ENCODE measurements at regions not wholly inside any gene's neighbourhood (a gene's known extent, or its start where the extent isn't known, plus 50 kb on each side); places are given as distances from the start of the nearest gene placed in this dataset.

GRCh38 chr16:86203557-86204275, 304.8 kb downstream of the IRF8 start:
- intact Hi-C loops (cut with micrococcal nuclease) = loop anchor here (10.0 kb wide), 1 partner anchor 59 kb away; no protein-coding TSS in a partner anchor
- peaks cover 36% of the 10 kb centered on the region for H3K27me3 ChIP-seq (ENCODE audit: insufficient read depth, low read length)
- POLR2A ChIA-PET = no interaction called here
- no peak overlapping the region for H3K4me3 ChIP-seq (replicated peaks in 1 of 2; ENCODE audit: low read depth in 1 of 2, low read length in 2 of 2)
- TF ChIP-seq, protein P1, sequence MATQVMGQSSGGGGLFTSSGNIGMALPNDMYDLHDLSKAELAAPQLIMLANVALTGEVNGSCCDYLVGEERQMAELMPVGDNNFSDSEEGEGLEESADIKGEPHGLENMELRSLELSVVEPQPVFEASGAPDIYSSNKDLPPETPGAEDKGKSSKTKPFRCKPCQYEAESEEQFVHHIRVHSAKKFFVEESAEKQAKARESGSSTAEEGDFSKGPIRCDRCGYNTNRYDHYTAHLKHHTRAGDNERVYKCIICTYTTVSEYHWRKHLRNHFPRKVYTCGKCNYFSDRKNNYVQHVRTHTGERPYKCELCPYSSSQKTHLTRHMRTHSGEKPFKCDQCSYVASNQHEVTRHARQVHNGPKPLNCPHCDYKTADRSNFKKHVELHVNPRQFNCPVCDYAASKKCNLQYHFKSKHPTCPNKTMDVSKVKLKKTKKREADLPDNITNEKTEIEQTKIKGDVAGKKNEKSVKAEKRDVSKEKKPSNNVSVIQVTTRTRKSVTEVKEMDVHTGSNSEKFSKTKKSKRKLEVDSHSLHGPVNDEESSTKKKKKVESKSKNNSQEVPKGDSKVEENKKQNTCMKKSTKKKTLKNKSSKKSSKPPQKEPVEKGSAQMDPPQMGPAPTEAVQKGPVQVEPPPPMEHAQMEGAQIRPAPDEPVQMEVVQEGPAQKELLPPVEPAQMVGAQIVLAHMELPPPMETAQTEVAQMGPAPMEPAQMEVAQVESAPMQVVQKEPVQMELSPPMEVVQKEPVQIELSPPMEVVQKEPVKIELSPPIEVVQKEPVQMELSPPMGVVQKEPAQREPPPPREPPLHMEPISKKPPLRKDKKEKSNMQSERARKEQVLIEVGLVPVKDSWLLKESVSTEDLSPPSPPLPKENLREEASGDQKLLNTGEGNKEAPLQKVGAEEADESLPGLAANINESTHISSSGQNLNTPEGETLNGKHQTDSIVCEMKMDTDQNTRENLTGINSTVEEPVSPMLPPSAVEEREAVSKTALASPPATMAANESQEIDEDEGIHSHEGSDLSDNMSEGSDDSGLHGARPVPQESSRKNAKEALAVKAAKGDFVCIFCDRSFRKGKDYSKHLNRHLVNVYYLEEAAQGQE (IDR thresholded peaks at IDR 0.05; ENCODE audit: low read depth) = no peak
- no peak for TF ChIP-seq JUND (IDR thresholded peaks at IDR 0.05)
- no peak for TF ChIP-seq RAD21 (IDR thresholded peaks at IDR 0.05; ENCODE audit: low read depth)
- no peak for TF ChIP-seq CBX3 (IDR thresholded peaks at IDR 0.05; ENCODE audit: low read depth)
- no peak for TF ChIP-seq EZH2 (IDR thresholded peaks at IDR 0.05)
- TF ChIP-seq CEBPB (IDR thresholded peaks at IDR 0.05; ENCODE audit: low read depth) = no peak
- TF ChIP-seq ATF3 (IDR thresholded peaks at IDR 0.05) = no peak
- TF ChIP-seq YY1 (IDR thresholded peaks at IDR 0.05; ENCODE audit: extremely low read depth, insufficient replicate concordance, low read depth, low read length) = no peak
- no peak for TF ChIP-seq TCF7L2 (IDR thresholded peaks at IDR 0.05; ENCODE audit: borderline replicate concordance, extremely low read depth, insufficient read depth, insufficient read length)
- TF ChIP-seq ZNF274 (IDR thresholded peaks at IDR 0.05; ENCODE audit: low read depth, low read length) = no peak
- TF ChIP-seq ZBTB33 (IDR thresholded peaks at IDR 0.05; ENCODE audit: extremely low read depth, insufficient replicate concordance, low read length) = no peak
- TF ChIP-seq POLR2AphosphoS5 (IDR thresholded peaks at IDR 0.05; ENCODE audit: low read depth, low read length) = no peak
- TF ChIP-seq ELF1 (IDR thresholded peaks at IDR 0.05; ENCODE audit: borderline replicate concordance, low read depth) = no peak
- H3K4me2 ChIP-seq (ENCODE audit: low read length) = no peak overlapping the region
- CTCF ChIA-PET = no interaction called here
- BruUV-seq (replicated peaks) = no TSS peak
- H3K79me2 ChIP-seq (ENCODE audit: insufficient read depth, low read length) = no peaks in the 10 kb centered on the region
- no peaks in the 10 kb centered on the region for H3K4me1 ChIP-seq (ENCODE audit: control insufficient read depth in 1 of 2, insufficient read depth in 2 of 2, low read length in 2 of 2)
- ATAC-seq (no peak), DNase-seq (ENCODE audit: low read depth, low spot score) (no peak)
- no peaks in the 10 kb centered on the region for H3K9me3 ChIP-seq (ENCODE audit: control insufficient read depth in 1 of 2, insufficient read depth in 1 of 2, low read depth in 1 of 2, low read length in 2 of 2)
- no peaks in the 10 kb centered on the region for H3K36me3 ChIP-seq (ENCODE audit: control insufficient read depth in 1 of 2, insufficient read depth in 2 of 2, low read length in 2 of 2)
- RAD21 ChIA-PET (ENCODE audit: low non-redundant PET in 1 of 2, low total read pairs in 2 of 2, uncharacterized antibody in 2 of 2, unreplicated experiment in 2 of 2) = no interaction called here
- no peak overlapping the region for H3K9ac ChIP-seq (ENCODE audit: low read length)
- H3K9me2 ChIP-seq (ENCODE audit: insufficient read depth) = no peaks in the 10 kb centered on the region
- H4K20me1 ChIP-seq (ENCODE audit: insufficient read depth) = no peaks in the 10 kb centered on the region
- no peak overlapping the region for H3K27ac ChIP-seq (ENCODE audit: low read depth, low read length)
- no peak overlapping the region for H2AFZ ChIP-seq (ENCODE audit: low read depth, low read length, poor library complexity, severe bottlenecking)
